HG02571 (cell line): ENCODE measurements at regions not wholly inside any gene's neighbourhood (a gene's known extent, or its start where the extent isn't known, plus 50 kb on each side); places are given as distances from the start of the nearest gene placed in this dataset.
"Not testable (repeated sequence)": the region's sequence is repeated elsewhere in the genome, so short reads cannot be mapped to it uniquely, and the experiment has no call there.

Experiments
- ATAC-seq: cut with Tn5 transposase; IDR thresholded peaks from one replicate; pipeline ENCODE4 v1.9.1; 2021; ENCODE audit warnings: mild to moderate bottlenecking, moderate library complexity; ENCODE audit not compliant: unreplicated experiment

DNA sequence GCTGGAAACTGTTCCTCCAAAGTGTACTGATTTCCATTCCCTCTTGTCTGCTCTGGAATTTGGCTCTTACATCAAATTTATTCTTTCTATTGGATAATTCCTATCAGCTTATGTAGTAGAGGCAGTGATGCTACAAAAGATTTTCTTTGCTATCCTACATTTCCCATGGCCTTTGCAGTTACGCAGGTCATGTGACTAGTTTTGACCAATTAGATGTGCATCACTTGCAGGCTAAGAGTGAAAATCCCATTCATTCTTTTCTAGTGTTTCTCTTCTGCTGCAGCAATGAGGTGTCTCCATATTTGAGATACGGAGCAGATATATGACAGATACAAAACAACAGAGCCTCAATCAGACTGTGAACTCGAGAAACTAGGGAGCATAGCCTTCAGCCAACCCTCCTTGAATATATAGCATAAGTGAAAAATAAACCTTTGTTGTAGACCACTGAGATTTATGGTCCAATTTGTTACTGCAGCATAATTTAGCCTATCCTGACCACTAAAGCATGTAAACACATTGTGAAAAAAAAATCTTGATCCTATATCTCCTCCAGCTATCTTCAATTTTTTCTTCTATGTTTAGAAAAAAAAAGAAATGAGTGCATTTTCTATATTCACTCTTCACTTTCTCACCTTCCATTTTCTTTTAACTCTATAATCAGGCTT lies 102.0 kb downstream of the HNMT start:
- no peak for ATAC-seq

DNA sequence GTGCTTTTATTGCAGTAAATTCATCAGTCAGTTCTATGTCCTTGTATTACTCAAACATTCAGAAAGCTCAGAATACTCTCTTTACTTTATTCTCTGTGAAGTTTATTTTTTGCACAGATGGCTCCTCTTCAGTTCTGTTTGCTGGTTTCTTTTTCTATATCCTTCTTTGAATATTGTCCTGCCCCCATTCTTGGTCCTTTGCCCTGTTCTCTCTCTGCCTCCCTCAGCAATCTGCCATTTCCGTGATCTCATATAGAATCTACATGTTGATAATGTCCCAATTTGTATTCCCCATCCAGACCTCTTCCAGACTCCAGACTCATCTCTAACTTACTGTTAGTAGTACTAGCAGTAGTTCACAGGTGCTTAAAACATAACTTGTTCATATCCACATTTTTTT lies 102.6 kb downstream of the HNMT start:
- no peak for ATAC-seq

DNA sequence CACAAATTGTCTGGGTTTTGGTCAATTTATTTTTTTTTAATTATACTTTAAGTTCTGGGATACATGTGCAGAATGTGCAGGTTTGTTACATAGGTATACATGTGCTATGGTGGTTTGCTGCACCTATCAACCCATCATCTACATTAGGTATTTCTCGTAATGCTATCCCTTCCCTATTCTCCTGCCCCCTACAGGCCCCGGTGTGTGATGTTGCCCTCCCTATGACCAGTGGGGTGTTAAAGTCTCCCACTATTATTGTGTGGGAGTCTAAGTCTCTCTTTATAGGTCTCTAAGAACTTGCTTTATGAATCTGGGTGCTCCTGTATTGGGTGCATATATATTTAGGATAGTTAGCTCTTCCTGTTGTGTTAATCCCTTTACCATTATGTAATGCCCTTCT lies 104.4 kb downstream of the HNMT start:
- ATAC-seq: not testable (repeated sequence)

DNA sequence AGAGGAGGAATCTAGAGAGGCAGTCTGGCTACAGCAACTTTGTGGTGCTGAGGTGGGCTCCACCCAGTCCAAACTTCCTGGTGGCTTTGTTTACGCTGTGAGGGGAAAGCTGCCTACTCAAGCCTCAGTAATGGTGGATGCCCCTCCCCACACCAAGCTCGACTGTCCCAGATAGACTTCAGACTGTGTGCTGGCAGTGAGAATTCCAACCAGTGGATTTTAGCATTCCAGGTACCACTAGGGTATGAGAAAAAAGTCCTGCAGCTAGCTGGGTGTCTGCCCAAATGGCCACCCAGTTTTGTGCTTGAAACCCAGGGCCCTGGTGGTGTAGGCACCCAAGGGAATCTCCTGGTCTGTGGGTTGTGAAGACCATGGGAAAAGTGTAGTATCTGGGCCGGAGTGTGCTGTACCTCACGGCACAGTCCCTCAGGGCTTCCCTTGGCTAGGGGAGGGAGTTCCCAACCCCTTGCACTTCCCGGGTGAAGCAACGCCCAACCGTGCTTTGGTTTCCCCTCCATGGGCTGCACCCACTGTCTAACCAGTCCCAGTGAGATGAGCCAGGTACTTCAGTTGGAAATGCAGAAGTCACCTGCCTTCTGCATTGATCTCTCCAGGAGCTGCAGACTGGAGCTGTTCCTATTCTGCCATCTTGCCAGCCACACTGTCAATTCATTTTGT lies 106.9 kb downstream of the HNMT start:
- not testable (repeated sequence) for ATAC-seq

DNA sequence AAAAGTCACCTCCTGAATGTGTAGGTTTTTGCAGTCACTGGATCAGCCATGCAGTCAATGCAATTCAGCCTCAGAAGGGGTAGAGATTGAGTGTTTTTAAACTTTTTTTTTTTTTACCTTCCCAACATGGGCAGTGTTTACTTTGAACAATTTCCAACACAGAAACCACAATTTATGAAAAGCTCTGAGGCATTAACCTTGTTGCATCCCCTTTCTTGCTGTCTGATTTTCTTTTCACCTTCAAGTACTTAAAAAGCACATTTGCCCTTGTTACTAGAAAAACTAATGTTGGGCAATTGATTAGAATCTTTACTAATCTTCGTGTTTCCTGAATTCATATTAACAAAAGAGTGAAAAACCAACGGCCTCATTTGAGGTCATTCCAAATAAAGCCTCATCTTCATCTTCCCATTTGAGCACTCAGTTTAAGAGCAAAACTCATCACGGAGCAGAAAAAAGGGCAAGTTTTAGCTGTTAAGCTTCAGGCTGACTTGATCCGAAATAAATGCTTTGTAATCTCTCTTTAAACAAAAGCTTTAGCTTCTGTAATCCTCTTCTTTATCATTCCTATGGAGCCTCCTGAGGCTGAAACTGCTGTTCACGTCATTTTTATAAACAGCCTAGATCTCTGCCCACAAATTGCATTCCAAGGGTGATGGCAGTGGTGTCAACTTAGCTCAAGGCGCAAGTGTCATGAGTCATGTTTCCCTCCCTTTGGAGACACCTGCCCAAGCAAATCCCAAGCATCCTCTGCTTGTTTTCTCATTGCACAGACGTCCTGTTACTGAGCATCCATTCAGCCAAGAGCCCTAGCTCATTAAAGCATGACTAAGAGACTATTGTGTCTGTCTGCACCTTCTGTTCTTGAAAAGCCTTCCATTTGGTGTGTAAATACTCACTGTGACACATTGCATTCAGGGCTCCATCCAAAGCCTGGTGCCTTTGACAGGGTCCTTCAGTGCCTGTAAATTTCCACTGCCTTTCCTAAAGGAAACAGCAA lies 107.7 kb downstream of the HNMT start:
- no peak for ATAC-seq

DNA sequence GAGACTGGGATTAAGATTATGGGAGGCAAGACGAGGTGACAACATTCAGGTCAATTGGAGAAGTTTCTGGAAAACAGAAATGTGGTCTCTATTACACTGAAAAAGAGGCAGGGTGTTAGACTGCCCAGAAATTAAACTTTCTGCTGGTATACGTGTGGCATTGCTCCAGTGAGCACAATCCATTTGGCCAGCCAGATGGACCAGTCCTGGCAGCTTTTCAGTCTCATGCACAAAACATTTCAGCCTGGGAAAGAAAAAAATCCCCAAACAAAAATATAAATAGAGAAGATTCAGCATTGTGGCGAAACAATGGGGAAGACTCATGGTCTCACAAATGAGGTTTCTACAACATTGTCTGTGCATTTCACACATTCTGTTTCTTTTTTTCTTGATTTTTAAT lies 113.9 kb downstream of the HNMT start:
- ATAC-seq: no peak

DNA sequence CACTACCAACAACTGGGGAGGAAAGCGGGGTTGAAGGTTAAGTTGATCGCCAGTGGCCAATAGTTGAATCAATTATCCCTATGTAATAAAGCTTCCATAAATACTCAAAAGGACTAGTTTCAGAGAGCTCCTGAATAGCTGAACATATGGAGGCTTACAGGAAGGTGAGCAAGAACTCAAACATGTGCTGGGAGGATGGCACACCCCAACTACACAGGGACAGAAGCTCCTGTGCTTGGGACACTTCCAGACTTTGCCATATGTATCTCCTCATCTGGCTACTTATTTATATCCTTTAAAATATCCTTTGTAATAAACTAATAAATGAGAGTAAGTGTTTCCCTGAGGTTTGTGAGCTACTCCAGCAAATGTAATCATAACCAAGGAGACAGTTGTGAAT lies 115.7 kb downstream of the HNMT start:
- ATAC-seq: no peak

DNA sequence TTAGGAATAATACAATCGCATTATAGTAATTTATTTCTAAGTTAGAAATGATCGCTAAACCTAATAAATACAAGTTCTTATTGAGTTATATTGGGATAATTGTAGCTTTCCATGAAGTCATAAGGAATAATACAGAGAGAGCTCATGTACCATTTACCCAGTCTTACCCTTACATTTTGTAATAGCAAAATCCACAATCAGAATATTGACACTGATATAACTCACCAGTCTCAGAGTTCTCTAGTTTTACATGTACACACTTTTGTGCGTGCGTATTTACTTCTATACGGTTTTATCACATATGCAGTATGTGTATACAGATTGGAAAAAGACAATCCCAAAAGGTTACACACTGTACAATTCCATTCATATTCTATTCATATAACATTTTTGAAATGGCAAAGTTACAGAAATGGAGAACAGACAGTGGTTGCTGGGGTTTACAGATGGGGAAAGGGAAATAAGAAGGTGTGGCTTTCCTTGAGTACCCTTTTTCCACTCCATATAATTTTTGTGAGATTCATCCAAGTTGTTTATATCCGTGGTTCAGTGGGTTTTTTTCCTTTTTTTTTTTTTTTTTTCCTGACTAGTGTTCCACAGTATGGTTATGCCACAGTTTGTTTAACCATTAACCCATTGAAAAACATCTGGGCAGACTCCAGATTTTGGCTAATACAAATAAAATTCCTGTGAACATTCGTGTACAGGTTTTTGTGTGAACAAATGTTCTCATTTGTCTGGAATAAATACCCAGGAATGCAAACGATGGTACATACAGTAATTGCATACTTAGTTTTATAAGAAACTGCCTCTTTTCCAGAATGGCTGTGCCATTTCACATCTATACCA lies 117.2 kb downstream of the HNMT start:
- ATAC-seq: no peak

DNA sequence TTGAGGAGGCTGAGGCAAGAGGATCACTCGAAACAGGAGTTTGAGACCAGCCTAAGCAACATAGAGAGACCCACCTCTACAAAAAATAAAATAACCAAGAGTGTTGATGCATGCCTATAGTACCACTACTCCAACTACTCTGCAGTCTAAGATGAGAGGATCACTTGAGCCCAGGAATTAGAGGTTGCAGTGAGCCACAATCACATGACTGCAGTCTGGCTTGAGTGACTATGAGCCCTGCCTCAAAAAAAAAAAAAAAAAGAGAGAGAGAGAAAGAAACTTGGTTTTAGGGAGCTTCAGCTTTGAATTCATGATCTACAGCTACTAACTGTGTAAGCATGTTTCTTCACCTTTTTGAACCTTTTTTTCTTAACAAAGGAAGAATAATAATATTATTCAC lies 119.9 kb downstream of the HNMT start:
- no peak for ATAC-seq

DNA sequence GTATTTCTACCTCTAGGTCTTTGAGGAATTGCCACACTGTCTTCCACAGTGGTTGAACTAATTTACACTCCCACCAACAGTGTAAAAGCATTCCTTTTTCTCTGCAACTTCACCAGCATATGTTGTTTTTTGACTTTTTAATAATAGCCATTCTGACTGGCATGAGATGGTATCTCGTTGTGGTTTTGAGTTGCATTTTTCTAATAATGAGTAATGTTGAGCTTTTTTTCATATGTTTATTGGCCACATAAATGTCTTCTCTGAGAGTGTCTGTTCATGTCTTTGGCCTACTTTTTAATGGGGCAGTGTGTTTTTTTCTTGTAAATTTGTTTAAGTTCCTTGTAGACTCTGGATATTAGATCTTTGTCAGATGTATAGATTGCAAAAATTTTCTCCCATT lies 121.2 kb downstream of the HNMT start:
- ATAC-seq: not testable (repeated sequence)

DNA sequence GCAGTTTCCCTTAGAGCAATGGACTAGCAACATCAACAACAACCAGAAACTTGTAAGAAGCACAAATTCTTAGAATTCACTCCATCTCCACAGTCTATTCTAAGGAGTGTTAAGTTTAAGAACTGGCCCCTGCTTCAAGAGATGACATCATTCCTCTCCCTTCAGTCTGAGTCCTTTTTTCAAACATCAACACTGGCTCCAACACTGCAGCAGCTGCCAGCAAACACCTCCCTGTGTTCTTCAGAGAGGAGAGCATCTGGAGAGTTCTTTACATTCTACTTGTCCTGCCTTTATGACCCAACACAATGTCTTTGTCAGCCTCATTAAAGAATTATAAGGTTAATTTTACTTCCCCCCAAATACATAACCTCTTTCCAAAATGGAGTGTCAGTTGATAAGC lies 122.3 kb downstream of the HNMT start:
- ATAC-seq: no peak

DNA sequence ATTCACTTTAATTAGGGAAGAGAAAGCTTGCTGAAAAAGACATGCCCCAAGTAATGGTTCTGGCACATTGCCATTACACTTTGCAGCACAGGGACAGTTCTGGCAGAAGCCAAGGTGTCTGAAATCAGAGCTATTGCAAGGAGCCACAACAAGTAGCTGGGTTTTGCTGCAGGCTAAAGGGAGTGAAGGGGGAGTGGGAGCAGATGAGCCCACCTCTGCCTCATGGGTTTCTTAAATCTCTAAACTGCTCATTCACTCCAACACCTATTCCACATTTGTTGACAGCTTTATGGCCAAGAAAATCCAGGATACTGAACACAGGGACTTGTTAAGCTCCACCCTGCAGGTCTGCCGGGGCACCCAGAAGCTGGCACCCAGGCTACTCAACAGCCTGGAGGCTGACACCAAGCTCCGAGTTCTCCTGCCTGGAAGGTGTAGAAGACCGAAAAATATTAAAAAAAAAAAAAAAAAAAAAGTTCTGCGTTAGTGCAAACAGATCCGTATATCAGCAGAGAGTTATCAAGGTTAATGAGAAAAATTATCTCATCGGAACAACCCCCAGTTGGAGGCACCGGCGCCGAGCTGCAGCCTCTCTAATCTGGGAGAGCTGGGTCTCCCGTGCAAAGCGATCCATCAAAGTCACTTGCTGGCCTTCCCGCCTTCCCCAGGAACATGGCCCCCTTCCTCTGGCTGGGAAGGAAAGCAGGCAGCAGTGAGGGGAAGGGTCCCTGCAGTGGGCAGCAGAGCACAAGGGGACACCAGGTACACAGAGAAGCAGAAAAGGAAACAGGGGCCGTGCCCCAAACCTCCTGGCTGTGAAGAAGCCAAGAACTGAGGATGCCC lies 123.7 kb downstream of the HNMT start:
- ATAC-seq: no peak

DNA sequence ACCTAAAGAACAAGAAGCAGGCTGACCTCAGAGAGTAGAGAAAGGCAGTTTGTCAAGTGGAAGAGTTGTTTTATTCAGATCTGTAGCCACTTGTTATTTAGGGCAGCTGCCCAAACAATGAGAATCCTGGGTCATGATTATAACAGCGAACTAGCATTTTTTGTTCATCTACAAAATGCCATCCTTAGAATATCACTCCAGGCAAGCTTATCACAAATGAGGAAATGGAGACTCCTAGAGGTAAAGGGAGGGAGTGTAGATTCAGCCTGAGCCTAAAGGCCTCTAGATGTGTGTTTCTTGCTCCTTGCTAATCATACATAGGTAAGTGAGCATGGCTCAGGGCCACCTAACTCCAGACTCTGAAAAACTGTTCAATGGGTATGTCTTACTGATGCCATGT lies 126.1 kb downstream of the HNMT start:
- no peak for ATAC-seq

DNA sequence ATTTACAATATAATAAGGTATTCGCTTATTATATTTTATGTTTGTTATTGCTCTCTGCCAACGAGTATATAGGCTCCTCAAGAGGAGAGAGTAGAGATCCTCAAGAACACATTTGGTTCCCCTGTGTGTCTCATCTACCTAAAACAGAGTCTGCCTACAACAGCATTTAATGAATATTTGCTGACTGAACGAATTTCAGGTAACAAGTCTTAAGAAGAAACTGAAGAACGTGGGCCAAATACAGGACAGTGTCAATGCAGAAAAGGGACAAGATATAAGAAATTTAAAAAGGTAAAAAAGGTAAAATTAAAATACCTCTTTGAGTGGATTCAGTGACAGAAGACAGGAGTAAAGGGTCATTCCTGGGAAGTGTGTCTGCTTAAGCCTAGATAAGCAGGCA lies 129.2 kb downstream of the HNMT start:
- ATAC-seq: no peak

DNA sequence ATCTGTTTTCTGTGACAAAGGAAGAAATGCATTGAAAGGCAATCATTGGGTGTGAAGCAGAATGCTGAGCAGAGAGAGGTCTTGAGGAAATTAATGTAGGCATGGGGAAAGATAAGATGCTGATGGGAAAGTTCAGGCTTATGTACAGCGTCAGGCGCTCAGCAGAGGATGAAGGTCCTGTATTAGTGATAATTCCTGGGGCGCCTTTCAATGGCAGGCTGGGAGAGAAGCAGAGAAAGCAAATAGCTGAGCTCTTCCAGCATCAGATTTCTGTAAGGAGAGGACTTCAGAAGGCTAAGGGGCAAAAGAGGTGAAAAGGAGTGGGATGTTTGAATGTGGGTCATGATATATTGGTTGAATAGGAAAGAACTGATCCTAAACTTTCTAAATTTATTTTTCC lies 129.8 kb downstream of the HNMT start:
- no peak for ATAC-seq

DNA sequence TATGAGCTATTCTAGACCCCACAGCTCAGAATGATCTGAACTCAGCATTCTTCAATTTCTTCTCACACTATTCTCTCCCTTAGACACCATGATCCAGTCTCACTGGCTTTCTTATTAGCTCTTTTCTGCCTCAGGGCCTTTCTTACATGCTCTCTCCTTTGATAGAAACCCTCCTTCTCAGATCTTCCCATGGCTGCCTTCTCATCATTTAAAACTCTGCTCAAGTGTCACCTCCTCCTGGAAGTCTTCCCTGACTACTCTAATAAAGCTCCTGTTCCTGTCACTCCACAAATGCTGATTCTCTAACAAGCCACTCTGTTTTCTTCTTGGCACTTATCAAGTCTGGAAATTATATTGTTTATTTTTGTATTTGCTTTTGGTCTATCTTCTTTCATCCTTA lies 131.1 kb downstream of the HNMT start:
- no peak for ATAC-seq

DNA sequence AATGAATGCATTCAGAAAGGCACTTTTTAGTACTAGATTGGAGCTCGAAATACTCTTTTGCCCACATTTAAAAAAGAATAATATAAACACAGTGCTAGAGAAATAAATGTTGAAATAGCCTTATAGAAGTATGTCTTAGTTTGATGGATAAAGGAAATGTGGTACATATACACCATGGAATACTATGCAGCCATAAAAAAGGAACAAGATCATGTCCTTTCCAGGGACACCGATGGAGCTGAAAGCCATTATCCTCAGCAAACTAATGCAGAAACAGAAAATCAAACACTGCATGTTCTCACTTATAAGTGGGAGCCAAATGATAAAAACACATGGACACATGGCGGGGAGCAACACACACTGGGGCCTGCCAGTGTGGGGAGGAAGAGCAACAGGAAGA lies 135.0 kb downstream of the HNMT start:
- ATAC-seq: not testable (repeated sequence)

DNA sequence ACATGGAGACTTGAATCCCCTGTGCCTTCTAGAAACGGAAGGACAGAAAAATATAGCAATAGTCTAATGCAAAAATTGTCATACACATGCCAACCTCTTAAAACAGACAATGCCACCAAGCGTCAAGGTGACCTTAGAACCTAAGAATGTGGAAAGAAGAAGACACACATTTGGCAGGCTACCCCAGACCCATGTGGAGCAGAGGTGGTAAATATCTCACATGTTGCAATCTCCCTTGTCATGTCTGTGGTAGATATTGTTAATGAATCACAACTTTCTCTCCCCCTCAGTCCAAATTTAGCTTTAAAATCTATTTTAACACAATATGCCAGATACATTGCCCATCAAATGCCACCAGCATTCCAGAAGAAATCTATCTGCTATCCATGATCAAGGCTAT lies 137.4 kb downstream of the HNMT start:
- no peak for ATAC-seq

DNA sequence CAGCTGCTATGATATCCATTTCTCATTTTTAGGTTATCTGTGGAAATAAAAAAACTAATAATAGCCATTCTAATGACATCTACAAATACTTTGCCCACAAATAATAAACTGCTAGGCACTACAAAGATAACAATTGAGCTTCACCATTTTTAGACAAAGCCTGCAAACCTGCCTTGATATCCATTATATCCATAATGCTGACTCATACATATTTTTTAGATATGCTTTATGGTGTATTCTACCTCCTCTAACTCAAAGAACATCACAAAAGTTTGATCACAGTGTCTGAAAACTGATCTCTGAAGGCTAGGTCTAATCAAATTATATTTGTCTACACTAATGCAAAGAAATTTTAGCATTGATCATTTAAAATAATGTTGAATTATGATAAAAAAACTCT lies 138.4 kb downstream of the HNMT start:
- ATAC-seq: no peak

DNA sequence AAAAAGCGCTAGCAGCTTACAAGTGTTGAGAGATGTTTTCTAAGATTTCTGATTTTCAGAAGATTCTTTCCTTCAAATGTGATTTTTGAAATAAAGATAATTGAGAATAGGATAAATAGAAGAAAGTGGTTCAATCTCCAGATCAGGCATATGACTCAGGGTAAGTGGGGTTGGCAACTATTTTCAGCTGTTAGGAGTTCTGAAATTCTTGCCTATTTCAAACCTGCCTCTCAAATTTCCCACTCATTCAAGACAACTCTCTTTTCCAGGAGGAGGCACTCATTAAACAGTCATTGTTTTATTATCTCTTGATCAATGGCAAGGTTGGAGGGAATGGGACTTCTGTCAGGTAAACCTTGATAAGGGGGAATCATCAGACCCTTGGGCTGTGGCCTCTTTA lies 138.9 kb downstream of the HNMT start:
- ATAC-seq: no peak
